HUES64 (cell line): ENCODE measurements at regions not wholly inside any gene's neighbourhood (a gene's known extent, or its start where the extent isn't known, plus 50 kb on each side); places are given as distances from the start of the nearest gene placed in this dataset.
"Not testable (repeated sequence)": the region's sequence is repeated elsewhere in the genome, so short reads cannot be mapped to it uniquely, and the experiment has no call there.

ENCODE experiments used
- H3K27ac ChIP-seq: 2 replicates; pipeline ENCODE4 v1.7.0; 2013; ENCODE audit warnings: low read depth, low read length, inconsistent platforms
- H3K27me3 ChIP-seq: 2 replicates; pipeline ENCODE4 v1.6.1; 2013; ENCODE audit warnings: mild to moderate bottlenecking, low read length; ENCODE audit not compliant: insufficient read depth
- H3K36me3 ChIP-seq: 2 replicates; pipeline ENCODE4 v1.6.1; 2013; ENCODE audit warnings: mild to moderate bottlenecking, low read length; ENCODE audit not compliant: insufficient read depth
- H3K4me1 ChIP-seq: 2 replicates; pipeline ENCODE4 v1.6.1; 2013; ENCODE audit warnings: mild to moderate bottlenecking, low read length, moderate library complexity; ENCODE audit not compliant: insufficient read depth
- H3K4me3 ChIP-seq: 2 replicates; pipeline ENCODE4 v1.5.1; 2013; ENCODE audit warnings: mild to moderate bottlenecking, low read length, moderate library complexity
- H3K9ac ChIP-seq: 2 replicates; pipeline ENCODE4 v1.6.1; 2013; ENCODE audit warnings: mild to moderate bottlenecking, low read depth, low read length
- H3K9me3 ChIP-seq: 2 replicates; pipeline ENCODE4 v1.6.1; 2013; ENCODE audit warnings: low read depth, low read length; ENCODE audit not compliant: insufficient read depth
- WGBS: fragments of 150-250, 120-280 bp; methylation state at CpG from one replicate; pipeline ENCODE4 v1.1.7; 2013; ENCODE audit warnings: missing lambda C conversion rate; 5-methylcytosine and 5-hydroxymethylcytosine counted together

DNA sequence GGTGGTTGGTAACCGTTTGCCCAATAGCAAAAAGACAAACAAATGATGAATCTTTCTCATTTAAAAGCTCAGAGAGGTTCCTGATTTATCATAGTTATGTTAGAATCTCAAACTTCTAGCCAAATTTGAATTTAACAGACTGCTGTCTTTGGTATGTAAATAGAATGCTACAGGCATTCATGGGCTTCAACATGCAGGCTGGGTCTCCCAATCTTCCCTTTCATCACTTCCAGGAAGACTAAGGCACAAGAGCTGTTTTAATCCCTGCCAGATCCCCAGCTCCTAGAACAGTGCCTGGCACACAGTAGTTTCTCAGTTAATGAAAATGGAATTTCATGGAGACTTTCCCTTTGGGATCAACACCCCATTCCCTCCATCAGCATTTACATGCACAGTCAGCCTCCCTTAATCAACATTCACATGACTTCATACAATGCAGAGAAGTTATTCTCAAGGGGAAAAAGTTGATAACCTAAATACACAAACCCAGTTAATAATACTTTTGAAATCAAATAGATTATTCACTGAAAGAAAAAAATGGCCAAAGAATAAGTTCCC lies 107.6 kb upstream of the C1QTNF7 start:
- H3K27ac ChIP-seq: no peak overlapping the region
- no CpG with 5 or more reads among the region's 1 CpG for WGBS

DNA sequence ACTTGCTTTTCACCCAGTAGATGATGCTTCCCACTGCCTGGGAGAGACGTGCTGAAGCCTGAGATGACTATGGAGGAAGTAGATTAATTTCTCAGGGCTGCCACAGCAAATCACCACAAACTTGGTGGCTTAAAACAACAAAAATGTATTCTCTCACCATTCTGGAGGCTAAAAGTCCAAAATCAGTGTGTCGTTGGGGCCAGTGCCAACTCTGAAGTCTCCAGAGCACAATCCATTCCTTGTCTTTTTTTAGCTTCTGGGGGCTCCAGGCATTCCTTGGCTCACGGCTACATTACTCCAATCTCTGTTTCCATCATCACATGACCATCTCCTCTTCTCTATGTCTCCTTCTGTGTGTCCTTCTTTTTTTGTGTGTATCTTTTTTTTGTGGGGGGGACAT lies 105.8 kb upstream of the C1QTNF7 start:
- no peaks in the 10 kb centered on the region for H3K27me3 ChIP-seq
- H3K9ac ChIP-seq: no peak overlapping the region
- 0 out of 2 replicates have a peak, but pooled peaks cover 3% of the 10 kb centered on the region for H3K4me1 ChIP-seq
- no peaks in the 10 kb centered on the region for H3K36me3 ChIP-seq
- no peaks in the 10 kb centered on the region for H3K9me3 ChIP-seq
- H3K4me3 ChIP-seq: no peak overlapping the region
- H3K27ac ChIP-seq: no peak overlapping the region
- whole genome bisulfite sequencing: 89% methylated on average over 2 of the region's 3 CpGs

More for the DNA sequence above, 107.6 kb upstream of the C1QTNF7 start:
- H3K9me3 ChIP-seq: no peaks in the 10 kb centered on the region
- 0 out of 2 replicates have a peak, but pooled peaks cover 3% of the 10 kb centered on the region for H3K4me1 ChIP-seq
- H3K9ac ChIP-seq: no peak overlapping the region
- no peaks in the 10 kb centered on the region for H3K27me3 ChIP-seq
- H3K36me3 ChIP-seq: no peaks in the 10 kb centered on the region
- H3K4me3 ChIP-seq: no peak overlapping the region

DNA sequence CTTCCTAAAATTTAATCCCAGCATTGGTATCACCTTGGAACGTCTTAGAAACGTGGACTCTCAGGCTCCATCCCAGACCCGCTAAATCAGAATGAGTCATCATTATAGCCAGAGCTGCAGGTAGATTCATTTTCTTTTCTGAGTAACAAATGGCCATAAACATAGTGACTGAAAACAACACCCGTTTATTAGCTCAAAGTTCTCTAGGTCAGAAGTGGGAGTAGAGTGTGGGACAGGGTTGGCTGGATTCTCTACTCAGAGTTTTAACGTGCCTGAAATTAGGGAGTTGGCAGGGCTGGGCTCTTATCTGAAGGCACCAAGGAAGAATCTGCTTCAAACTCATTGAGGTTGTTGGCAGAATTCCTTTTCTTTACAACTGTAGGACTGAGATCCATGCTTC lies 101.8 kb upstream of the C1QTNF7 start:
- 84% methylated on average over 5 of the region's 5 CpGs for WGBS
- Histone ChIP-seq H3K27me3 (no peaks in the 10 kb centered on the region), H3K4me1 (no peaks in the 10 kb centered on the region), H3K27ac (no peak overlapping the region), H3K9ac (no peak overlapping the region), H3K36me3 (no peaks in the 10 kb centered on the region), H3K9me3 (no peaks in the 10 kb centered on the region), H3K4me3 (no peak overlapping the region)

DNA sequence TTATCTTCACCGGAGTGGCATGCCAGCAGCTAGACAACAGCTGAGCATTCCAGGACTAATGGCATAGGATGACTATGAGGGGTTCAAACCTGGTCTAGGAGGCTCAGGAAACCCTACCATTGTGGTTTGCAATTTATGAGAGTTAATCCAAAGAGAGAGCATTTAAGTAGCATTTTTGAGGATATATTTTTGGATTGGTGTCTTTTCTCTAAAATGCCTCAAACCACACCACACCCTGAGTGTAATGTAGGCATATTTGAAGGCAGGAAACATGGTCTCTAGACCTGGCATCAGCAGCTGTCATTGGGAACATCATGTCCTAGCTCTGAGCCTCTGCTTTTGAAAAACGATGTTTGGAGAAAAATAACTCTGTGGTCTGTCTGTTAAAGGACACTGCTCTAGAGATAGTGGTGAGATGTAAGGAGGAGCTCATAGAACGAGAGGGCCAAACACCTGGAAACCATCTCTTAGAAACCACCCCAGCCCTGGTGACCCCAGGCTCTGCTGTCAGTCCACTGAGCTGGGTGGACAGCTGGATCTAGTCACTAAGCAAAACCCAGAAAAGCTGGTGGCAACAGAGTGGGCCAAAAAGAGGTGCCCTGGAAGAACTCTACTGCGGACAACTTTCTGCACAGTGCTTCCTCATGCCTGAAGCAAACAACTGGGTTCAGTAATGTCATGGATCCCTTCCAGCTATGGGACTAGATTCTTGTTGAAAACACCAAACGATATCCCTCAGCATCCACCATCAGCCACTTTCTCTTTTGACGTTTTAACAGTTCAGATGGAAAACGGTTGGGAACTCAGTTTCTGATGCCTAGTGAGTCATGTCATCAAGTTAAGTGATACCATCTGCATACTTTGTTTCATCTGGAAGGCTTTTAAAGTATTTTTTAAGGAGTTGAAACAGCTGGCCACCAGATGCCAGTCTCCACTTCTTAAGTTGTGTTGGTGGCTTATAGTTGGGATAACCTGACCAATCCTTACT lies 100.2 kb upstream of the C1QTNF7 start:
- Histone ChIP-seq H3K9ac (no peak overlapping the region), H3K27me3 (no peaks in the 10 kb centered on the region), H3K4me3 (no peak overlapping the region), H3K9me3 (no peaks in the 10 kb centered on the region), H3K36me3 (no peaks in the 10 kb centered on the region), H3K4me1 (no peaks in the 10 kb centered on the region), H3K27ac (no peak overlapping the region)
- 88% methylated on average over 7 of the region's 7 CpGs for WGBS

DNA sequence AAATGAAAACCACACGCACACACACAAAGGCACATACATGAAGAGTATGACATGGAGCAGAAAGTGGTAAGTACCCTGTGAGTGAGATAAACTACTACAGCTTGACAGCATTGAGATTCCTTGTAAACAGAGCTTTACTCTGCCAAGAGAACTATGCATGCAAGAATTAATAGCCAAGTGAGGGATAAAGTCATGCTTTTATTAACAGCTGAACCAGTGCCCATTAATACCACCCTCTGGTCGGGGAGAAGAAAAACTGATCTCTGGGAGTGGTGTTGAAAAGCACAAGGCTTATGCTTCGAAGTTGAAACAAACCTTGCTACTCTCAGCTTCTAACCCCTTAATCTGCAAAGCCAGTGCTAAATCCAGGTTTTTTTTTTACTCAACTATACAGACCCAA lies 95.9 kb upstream of the C1QTNF7 start:
- Histone ChIP-seq H3K36me3 (no peaks in the 10 kb centered on the region), H3K4me1 (peaks cover 14% of the 10 kb centered on the region; the same call in 1 of the 2 replicates), H3K4me3 (no peak overlapping the region), H3K9me3 (no peaks in the 10 kb centered on the region), H3K9ac (no peak overlapping the region), H3K27me3 (no peaks in the 10 kb centered on the region), H3K27ac (no peak overlapping the region)
- WGBS: 96% methylated on average over 2 of the region's 3 CpGs

DNA sequence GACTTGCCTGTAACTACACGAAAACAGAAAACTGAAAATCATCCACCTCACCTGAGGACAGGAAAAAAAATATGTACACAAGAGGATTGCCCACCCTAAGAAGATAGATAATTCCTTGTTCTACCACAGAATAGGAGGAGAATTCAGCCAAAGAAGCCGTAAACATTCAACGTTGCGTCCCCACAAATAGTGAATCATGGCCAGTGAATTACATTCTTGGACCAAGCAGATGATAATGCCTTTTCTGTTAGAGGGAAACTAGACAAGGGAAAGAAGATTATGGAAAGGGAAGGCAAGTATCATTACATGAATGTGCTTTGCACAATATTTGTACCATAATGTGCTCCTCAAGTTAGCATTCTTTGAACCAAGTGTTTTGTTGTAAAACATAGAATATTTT lies 95.5 kb upstream of the C1QTNF7 start:
- Histone ChIP-seq H3K9ac (no peak overlapping the region), H3K27ac (no peak overlapping the region), H3K4me3 (no peak overlapping the region), H3K4me1 (peaks cover 14% of the 10 kb centered on the region; the same call in 1 of the 2 replicates), H3K36me3 (no peaks in the 10 kb centered on the region), H3K9me3 (no peaks in the 10 kb centered on the region), H3K27me3 (no peaks in the 10 kb centered on the region)
- WGBS: 97% methylated on average over 4 of the region's 4 CpGs

DNA sequence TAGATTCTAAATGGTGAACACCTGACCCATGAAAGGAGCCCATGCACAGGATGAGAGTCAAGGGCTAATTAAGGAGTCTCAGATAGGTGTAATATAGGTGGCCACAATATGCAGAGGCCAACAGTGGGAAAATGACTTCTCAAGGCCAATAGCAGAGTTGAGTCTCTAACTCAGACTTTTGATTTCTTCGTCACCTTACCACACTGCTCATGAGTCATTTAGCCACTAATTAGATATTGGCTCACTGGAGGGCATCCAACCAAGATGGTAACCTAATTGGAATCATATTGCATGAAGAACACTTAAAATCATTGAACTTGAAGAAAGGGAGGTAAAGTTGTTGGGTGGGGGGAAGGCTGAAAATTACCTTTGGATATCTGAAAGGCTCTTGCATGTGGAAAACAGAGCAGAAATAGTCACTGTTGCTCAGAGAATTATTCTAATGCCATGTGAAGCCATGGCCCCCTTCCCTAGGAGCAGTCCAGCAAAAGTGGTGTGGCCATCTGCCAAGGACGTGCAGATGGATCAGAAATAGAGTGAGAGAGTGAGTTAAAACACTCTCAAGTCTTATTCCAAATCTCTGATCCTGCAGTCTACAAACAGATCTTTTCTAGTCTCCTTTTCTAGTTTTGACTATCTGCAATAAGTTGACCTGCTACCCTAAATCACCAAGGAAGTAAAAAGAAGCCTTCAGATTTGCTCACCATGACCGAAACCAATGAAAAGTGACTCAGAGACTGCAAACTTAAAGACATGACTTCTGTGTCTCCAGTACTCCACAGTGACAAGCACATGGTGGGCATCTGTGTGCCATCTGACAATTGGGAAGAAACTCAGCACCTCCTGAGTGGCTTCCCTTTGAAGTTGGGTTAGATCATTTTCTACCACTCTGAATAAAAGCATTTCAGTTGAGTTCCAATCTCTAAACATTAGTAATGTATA lies 93.9 kb upstream of the C1QTNF7 start:
- Histone ChIP-seq H3K9me3 (no peaks in the 10 kb centered on the region), H3K27ac (no peak overlapping the region), H3K27me3 (no peaks in the 10 kb centered on the region), H3K4me1 (peaks cover 14% of the 10 kb centered on the region; the same call in 1 of the 2 replicates), H3K4me3 (no peak overlapping the region), H3K9ac (no peak overlapping the region), H3K36me3 (no peaks in the 10 kb centered on the region)
- WGBS: 92% methylated on average over 3 of the region's 3 CpGs

DNA sequence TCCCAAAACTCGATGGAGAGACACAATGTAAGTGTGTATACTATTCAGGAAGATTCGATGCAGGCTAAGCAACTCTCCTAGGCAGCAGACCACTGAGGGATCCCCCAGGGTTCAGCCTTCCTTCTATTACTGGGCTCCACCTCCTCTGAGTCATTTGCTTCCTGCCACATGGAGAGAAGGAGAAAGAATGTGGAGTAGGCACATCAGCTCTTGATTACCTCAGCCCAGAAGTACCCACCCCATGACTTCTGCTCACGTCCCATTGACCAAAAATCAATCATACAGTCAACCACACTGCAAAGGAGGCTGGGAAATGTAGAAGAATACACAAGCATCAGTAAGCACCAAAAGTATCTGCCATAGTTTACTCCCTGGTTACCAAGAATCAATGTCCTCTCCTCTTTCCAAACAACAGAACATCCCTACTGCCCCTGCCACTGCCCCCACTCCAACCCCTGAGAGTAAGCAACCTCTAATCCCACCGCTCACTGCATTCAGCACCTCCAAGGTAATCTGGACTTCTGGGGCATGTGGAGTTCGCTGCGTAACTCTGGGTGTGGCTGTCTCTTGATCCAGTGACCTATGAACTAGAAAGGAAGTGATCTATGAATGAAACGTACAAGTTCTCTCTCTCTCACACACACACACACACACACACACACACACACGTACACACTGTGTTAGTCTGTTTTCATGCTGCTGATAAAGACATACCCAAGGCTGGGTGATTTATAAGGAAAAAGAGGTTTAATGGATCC lies 91.2 kb upstream of the C1QTNF7 start:
- H3K36me3 ChIP-seq: no peaks in the 10 kb centered on the region
- H3K9me3 ChIP-seq: no peaks in the 10 kb centered on the region
- 85% methylated on average over 6 of the region's 8 CpGs for WGBS
- H3K9ac ChIP-seq: no peak overlapping the region
- no peaks in the 10 kb centered on the region for H3K27me3 ChIP-seq
- no peak overlapping the region for H3K4me3 ChIP-seq
- H3K4me1 ChIP-seq: peaks cover 14% of the 10 kb centered on the region; the same call in 1 of the 2 replicates
- no peak overlapping the region for H3K27ac ChIP-seq

DNA sequence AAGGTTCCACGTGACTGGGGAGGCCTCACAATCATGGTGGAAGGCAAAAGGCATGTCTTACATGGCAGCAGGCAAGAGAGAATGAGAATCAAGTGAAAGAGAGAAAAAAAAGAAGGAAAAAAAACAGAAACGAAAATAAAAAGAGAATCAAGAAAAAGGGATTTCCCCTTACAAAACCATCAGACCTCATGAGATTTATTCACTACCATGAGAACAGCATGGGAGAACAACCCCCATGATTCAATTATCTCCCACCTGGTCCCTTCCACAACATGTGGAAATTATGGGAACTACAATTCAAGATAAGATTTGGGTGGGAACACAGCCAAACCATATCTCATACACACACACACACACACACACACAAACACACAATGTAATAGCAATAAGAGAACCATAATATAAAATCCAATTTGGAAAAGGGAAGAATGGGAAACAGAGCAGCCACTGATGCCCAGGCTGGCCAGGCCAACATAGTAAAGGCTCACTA lies 90.6 kb upstream of the C1QTNF7 start:
- not testable (repeated sequence) for H3K27me3 ChIP-seq, H3K36me3 ChIP-seq, H3K4me3 ChIP-seq, H3K9ac ChIP-seq, H3K9me3 ChIP-seq, H3K27ac ChIP-seq
- H3K4me1 ChIP-seq: peaks cover 14% of the 10 kb centered on the region; the same call in 1 of the 2 replicates
- WGBS: 94% methylated on average over 1 of the region's 2 CpGs

DNA sequence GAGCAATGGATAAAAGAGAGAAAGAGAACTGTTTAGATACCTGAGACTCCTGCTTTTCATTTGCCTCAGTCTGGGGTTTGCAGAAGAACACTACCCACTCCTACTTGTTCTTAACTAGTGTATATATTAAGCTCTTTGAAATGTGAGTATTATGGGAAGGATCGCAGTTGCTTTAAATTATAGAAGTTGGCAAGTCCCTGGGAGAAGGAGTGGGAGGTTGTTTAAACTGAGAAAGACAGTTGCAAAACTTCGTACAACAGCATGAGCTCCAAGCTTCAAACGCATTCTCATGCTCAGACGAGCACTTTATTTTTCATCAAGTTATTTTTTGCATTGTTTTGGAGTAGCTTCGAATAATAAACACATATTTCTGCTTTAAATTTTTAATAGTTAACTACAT lies 88.1 kb upstream of the C1QTNF7 start:
- no peak overlapping the region for H3K9ac ChIP-seq
- no peaks in the 10 kb centered on the region for H3K9me3 ChIP-seq
- no peak overlapping the region for H3K27ac ChIP-seq
- no peaks in the 10 kb centered on the region for H3K36me3 ChIP-seq
- H3K4me3 ChIP-seq: no peak overlapping the region
- 89% methylated on average over 4 of the region's 5 CpGs for WGBS
- no peaks in the 10 kb centered on the region for H3K27me3 ChIP-seq
- peaks cover 14% of the 10 kb centered on the region; the same call in 1 of the 2 replicates for H3K4me1 ChIP-seq
